Ishikawa (cell line): ENCODE measurements at regions not wholly inside any gene's neighbourhood (a gene's known extent, or its start where the extent isn't known, plus 50 kb on each side); places are given as distances from the start of the nearest gene placed in this dataset.

Source experiments
- CEBPB ChIP-seq: IDR thresholded peaks from 2 replicates; pipeline ENCODE4 v1.6.1; 2012
- EP300 ChIP-seq: IDR thresholded peaks from 2 replicates; pipeline ENCODE4 v1.6.1; 2012; ENCODE audit warnings: borderline replicate concordance
- MAX ChIP-seq: IDR thresholded peaks from 2 replicates; pipeline ENCODE4 v1.6.1; 2012
- REST ChIP-seq: IDR thresholded peaks from 2 replicates; pipeline ENCODE4 v1.6.1; 2012; ENCODE audit warnings: low read depth, mild to moderate bottlenecking
- TAF1 ChIP-seq: IDR thresholded peaks from 2 replicates; pipeline ENCODE4 v1.6.1; 2012; ENCODE audit warnings: low read depth, mild to moderate bottlenecking
- TCF12 ChIP-seq: IDR thresholded peaks from 2 replicates; pipeline ENCODE4 v1.6.1; 2012; ENCODE audit warnings: low read depth
- TEAD4 ChIP-seq: IDR thresholded peaks from 2 replicates; pipeline ENCODE4 v1.6.1; 2012
- USF1 ChIP-seq: IDR thresholded peaks from 2 replicates; pipeline ENCODE4 v1.6.1; 2012
- YY1 ChIP-seq: IDR thresholded peaks from 2 replicates; pipeline ENCODE4 v1.6.1; 2012; ENCODE audit warnings: low read depth
- ZBTB7A ChIP-seq: IDR thresholded peaks from 2 replicates; pipeline ENCODE4 v1.6.1; 2012; ENCODE audit warnings: low read depth

GRCh38 chr2:239695728-239696240 lies 295.0 kb upstream of the HDAC4 start:
- TF ChIP-seq CEBPB = no peak
- no peak for TF ChIP-seq EP300
- no peak for TF ChIP-seq REST
- TF ChIP-seq MAX = no peak
- TF ChIP-seq USF1 = no peak
- TF ChIP-seq YY1 = no peak
- no peak for TF ChIP-seq TEAD4
- TF ChIP-seq TAF1 = no peak
- TF ChIP-seq ZBTB7A = no peak
- TF ChIP-seq TCF12 = no peak
